HG03159 (cell line): ENCODE measurements at regions not wholly inside any gene's neighbourhood (a gene's known extent, or its start where the extent isn't known, plus 50 kb on each side); places are given as distances from the start of the nearest gene placed in this dataset.
"Not testable (repeated sequence)": the region's sequence is repeated elsewhere in the genome, so short reads cannot be mapped to it uniquely, and the experiment has no call there.

Experiments used
- ATAC-seq: cut with Tn5 transposase; IDR thresholded peaks from one replicate; pipeline ENCODE4 v1.9.1; 2021; ENCODE audit warnings: mild to moderate bottlenecking, moderate library complexity; ENCODE audit not compliant: unreplicated experiment

DNA sequence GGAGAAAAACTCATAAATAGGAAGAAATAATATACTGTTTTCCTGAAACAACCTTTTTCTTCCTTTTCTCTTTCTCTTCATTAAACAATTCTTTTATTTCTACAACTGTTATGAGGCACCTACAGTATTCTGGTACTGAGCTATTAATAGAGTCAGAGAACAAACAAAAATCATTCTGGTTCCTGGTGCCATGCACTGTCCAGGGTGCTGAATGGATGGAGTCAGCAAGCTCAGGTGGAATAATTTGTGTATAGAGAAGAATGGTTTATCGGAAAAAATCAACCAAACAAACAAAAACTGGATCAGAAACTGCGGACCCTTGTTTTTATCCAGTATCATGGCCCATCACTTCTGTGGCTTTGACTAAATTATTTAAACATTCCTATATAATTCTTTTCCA, 430.3 kb upstream of the GOT2 start:
- ATAC-seq = no peak

DNA sequence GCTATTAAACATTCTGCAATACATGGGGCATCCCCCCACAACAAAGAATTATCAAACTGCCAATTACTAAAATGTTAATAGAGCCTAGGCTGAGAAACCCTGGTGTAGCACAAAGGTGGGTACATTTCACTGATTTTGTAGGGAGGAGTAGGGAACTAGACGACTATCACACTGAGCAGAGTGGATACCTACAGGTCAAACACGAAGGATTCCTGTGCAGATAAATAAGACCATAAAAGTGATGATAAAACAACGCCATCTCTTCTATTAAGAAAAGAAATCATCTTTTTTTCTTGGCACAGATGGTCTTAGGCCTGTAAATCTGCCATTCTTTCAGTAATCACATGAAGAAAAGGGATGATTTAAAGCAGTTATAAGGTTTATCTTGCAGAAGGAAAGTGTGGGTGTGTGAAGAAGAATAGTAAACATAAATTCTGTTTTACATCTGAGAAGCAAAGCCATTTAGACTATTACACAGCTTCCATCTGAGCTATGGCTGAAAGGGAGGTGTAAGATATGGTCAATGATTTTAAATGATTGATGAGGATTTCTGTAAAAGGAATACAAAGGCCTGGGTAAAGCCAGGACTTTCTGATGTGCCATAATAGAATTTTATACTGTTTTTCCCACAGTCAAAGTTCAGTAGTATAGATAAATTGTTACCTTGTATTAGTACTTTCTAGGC, 429.4 kb upstream of the GOT2 start:
- ATAC-seq = no peak

DNA sequence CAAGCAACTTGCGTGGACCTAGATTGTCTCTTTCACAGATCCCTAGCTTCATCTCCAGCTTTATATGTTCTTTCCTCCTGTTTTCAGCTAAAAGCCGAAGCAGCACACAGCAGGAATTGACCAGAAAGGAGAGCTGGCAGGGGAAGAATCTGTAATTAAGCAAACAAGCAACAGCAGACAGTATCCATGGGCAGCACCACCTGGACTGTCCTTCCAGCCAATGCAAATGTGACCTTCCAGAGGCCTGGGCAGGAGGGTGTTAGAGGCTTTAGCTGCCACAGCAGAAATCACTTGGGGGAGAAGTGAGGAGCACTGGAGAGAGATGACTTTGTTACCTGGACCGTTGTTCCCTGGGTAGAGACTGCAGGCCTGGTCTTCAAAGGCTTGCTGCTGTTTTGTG, 427.6 kb upstream of the GOT2 start:
- no peak for ATAC-seq

- ATAC-seq = no peak
Measured at GRCh38 chr16:59154295-59154694, 420.2 kb upstream of the GOT2 start.

GRCh38 chr16:59148769-59149155, 414.6 kb upstream of the GOT2 start:
- no peak for ATAC-seq

DNA sequence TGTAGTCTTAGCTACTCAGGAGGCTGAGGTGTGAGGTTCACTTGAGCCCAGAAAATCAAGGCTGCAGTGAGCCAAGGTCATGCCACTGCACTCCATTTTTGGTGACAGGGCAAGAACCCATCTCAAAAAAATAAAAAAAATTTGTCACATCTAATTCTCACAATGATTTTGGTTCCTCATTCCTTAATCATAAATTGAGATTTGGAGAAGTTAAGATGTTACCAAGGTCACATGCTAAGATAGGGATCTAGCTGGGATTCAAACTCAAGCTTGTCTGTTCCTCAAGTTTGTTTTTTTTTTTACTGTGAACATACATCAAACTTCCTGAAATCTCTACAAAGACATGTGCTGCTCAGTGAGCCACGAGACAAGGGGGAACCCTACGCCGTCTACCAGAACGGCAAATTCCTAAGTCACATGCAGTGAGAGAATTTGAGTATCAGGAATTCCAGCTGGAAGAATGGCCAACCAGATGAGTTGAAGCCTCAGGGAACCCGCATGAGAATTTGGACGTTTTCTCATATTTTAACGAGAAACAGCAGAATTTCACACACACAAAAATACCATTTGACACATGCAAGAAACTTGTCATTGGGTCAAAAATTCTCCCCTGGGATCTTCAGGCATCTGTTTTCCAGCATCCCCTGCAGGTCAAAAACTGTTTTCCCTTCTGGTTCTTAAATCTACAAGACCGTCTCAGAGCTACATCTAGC, 414.1 kb upstream of the GOT2 start:
- ATAC-seq = no peak

- ATAC-seq = no peak
Measured at GRCh38 chr16:59146140-59146539, 412.0 kb upstream of the GOT2 start.

DNA sequence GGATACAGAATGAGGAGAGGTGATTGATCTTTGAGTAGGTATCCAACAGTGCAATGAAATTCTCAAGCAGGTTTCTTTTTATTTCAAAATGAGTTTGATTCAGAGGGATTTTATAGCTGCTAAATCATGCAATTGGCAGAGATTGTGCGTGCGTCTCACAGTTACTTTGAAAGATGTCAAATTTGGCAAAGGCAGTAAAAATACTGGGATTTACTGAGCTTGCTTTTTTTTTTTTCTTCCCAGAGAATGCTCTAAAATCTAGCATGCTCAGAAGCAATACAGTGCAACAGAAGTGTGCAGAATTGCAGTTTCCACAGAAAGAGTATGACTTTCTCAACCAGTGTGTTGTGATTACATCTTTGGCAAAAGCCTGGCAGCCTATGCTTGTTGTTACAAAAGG, 410.7 kb upstream of the GOT2 start:
- ATAC-seq = no peak

DNA sequence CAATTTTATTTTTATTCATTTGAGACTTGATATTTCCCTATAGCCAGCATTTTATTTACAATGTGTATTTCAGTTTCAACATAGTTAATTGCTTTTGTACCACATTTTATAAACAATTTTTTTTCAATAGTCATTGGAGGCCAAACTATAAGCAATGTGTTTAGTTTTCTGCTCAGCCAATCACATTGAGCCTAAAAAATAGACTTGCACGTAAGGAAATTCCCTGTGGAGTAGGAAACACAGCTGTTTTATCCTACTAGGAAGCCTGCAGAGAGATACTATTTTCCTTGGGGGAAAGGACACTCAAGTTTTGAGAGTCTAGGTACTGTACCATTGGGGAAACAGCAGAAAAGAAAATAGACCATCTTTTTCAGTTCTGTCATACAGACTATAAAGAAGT, 410.2 kb upstream of the GOT2 start:
- no peak for ATAC-seq

- ATAC-seq = no peak
Measured at GRCh38 chr16:59126486-59126885, 392.4 kb upstream of the GOT2 start.

GRCh38 chr16:59124056-59124455, 389.9 kb upstream of the GOT2 start:
- no peak for ATAC-seq

DNA sequence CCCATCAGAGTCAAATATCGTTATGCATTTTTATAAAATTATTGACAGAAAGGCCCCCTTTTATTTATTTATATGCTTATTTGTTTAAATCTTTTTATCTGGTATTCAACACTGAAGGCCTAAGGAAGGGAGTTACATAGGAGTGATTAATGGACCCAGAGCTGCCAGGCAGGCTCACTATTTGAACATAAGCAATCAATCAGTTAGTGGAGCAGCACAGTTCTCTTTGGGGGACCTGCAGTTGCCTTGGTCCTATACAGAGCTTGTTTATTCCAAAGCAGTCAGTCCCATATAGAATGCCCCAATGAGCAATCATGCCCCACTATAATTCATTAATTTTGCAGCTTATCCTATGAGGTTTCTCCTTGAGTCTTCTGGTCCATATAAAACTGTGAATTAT, 389.4 kb upstream of the GOT2 start:
- no peak for ATAC-seq

DNA sequence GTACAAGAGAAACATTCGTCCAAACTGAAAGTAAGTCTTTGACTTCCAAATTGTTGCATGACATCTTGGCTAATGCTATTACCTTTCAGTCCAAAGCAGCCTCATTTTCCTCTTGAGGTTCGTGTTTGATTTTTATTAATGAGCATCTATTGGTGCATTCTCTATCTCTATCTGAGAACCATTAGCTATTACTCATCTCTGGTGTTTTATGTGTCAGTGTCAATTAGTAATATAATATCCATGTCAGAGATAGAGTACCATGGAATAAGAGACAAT, 388.1 kb upstream of the GOT2 start:
- ATAC-seq = no peak

GRCh38 chr16:59121411-59122261, 387.5 kb upstream of the GOT2 start:
- ATAC-seq = no peak

DNA sequence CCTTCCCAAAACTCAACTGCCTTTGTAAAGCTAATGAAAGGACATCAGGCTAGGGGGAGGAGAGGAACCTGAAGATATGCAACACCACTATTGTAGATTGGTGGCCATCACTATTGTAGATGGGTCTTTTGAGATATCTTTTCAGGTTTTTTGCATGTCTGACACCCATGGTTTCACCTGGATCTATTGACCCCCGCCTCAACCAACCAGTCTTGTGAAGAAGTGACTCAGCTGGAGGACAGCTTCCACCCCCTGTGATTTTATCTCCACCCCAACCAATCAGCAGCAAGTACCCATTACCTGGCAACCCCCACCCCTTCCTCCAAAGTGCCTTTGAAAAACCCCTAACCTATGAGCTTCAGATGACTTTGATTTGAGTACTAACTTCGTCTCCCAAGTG, 382.6 kb upstream of the GOT2 start:
- ATAC-seq = no peak

DNA sequence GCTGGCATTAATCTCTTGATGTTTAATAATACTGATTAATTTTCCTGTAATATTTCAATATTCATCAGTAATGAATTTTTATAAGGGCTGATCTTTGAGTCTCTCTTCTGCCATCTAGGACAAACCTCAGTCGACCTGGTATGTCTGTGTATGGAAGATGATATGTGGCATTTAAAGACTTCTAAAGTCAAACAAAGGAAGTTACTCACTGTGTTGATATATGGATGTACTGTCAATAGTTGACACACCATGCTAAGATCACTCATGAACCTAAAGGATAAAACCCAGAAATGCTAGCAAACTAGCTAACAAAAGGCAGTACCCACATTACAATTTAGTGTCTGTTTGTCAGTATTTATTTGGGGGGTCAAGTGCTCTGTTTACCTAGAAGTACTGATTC, 380.7 kb upstream of the GOT2 start:
- no peak for ATAC-seq

DNA sequence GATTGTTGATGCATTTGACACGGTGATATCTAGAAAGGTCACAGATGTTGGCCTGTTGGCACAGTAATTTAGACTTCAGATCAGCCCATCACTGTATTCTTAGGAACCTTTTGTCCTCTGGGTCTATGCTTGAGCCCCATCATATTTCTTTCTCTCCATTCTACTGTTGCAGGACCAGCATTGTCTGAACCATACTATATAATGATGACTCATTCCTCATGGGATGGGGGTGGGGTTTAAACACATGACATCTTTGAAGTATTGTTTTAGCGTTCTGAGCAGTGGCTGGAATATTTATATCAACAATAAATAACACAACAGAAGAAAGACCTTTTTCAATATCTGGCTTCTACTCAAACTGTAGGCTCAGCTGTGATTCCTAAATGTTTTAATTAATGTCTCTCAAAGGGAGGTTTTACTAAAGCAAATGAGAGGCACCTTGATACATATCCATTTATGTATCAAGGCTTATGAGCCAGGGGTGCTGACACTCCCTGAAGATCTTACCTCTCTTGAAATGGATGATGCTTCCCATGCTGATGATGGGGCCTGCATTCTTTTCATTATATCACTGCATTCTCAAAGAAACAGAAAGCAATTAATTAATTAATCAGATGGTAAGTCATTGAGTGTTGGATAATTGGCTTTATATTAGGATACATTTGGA, 379.0 kb upstream of the GOT2 start:
- no peak for ATAC-seq

DNA sequence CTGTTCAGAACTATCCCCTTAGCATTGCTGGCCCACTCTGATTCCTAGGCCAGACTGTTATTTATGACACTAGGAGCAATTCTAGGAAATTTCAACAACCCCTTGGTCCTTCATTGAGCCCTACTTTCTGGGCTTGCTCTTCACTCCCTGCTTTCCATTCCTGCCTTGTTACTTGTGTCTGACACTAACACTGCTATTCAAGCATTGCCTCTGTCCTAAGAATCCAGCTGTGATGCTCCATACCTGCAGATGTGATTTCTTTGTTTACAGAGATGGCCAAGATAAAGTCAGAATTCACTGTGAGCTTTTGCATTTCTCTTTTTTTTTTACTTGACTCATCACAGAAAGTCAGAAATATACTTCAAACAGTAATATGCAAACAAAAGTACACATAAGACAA, 377.2 kb upstream of the GOT2 start:
- ATAC-seq = no peak

DNA sequence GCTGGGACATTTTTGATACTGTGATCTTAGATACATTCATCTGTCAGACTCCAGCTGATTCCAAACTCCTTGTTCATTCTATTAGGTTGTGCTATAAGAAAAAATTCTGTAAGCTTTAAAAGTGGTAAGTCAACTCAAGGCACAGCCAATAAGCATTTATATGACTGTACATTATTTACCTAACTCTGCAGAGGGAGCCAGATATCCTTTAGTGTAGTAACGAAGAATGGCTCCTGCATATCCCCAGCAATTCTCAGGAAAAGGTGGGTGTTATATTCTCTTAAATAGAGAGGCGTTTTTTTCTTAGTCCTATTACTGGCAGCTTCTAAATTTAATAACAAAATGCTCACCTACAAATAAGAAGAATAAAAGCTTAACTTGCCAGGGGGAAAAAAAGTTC, 374.3 kb upstream of the GOT2 start:
- ATAC-seq = no peak

DNA sequence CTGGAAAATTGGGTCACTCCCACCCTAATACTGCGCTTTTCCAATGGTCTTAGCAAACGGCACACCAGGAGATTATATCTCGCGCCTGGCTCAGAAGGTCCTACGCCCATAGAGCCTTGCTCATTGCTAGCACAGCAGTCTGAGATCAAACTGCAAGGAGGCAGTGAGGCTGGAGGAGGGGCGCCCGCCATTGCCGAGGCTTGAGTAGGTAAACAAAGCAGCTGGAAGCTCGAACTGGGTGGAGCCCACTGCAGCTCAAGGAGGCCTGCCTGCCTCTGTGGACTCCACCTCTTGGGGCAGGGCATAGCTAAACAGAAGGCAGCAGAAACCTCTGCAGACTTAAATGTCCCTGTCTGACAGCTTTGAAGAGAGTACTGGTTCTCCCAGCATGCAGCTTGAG, 362.6 kb upstream of the GOT2 start:
- ATAC-seq = not testable (repeated sequence)

DNA sequence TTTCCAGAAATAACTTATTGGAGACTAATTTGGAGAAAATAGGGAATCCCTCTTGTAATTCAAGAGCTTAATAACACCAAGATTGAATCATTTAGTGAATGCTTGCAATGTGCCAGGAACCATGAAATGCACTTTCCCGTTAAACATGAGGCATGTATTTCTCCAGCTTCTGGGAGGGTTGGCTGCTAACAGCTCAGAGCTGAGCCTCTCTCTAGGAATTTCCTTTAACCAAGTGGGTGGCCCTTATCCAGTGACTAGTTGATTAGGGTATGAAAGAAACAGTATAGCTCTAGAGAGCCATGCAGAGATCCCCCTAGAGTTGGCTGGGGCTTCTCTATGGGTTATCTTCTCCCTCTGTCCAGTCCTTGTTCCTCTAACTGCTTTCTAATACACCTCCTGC, 356.4 kb upstream of the GOT2 start:
- no peak for ATAC-seq

DNA sequence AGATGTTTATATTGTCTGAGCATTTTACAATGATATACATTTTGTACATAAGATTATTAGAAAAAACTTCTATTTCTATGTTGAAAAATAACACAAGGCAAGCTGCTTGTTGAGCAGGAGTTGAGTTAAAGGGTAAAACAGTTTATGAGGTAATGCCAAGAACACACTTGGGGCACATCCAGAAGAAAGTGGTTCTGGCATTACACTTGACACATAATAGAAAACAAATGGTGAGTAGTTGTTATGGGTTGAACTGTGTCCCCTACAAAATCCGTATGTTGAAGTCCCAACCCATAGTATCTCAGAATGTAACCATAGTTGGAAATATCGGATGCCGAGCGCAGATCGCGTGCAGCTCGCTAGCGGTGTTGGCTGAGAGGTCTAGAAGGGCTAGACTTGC, 354.3 kb upstream of the GOT2 start:
- no peak for ATAC-seq
